GM20000 (cell line): ENCODE measurements at regions not wholly inside any gene's neighbourhood (a gene's known extent, or its start where the extent isn't known, plus 50 kb on each side); places are given as distances from the start of the nearest gene placed in this dataset.
A peak's percentile ranks its signal among the peaks of the same experiment; 100 is the strongest.

Source experiments
- DNase-seq: peaks from one replicate; pipeline ENCODE4 v3.0.0; 2012; ENCODE audit warnings: low spot score
- TF ChIP-seq, protein P1 (sequence below): IDR thresholded peaks from 2 replicates; pipeline ENCODE4 v1.5.1; 2012; ENCODE audit warnings: mild to moderate bottlenecking, control low read depth; ENCODE audit errors: extremely low read depth, missing control alignments

DNA sequence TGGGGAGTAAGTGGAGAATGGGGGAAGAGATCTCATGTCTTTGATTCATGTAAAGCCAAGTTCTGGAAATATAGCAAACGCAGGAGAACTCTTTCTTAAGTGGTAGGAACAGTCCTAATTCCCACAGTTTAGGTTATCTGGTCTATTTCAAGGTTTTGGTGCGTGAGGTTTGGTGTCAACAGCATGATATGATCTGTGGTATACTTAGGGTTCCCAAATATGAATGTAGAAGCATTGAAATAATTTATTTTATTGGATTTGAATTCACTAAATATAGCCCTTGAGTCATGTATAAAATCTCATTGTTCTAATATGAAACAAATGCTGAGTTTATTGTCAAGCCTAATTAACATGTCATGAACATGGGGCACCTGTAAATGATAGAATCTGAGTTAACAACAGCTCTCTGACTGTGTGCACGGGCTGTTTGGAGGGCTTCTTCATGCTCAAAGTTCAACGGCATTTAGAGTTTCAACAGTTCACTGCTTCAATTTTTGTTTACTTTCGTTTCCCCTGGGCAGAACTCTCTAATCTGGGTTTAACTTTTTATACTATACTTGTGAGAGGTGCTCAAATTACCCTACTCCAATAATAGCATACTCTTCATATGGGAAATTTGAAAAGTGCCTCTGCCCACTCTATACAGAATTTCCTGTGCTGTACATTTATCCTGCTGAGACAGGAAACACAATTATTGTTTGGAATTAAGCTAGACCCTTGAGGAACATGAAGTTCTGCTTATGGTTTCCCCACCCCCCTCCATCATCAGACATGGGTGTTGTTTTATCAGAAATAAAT lies 236.3 kb upstream of the ZNF217 start:
- TF ChIP-seq, protein P1, sequence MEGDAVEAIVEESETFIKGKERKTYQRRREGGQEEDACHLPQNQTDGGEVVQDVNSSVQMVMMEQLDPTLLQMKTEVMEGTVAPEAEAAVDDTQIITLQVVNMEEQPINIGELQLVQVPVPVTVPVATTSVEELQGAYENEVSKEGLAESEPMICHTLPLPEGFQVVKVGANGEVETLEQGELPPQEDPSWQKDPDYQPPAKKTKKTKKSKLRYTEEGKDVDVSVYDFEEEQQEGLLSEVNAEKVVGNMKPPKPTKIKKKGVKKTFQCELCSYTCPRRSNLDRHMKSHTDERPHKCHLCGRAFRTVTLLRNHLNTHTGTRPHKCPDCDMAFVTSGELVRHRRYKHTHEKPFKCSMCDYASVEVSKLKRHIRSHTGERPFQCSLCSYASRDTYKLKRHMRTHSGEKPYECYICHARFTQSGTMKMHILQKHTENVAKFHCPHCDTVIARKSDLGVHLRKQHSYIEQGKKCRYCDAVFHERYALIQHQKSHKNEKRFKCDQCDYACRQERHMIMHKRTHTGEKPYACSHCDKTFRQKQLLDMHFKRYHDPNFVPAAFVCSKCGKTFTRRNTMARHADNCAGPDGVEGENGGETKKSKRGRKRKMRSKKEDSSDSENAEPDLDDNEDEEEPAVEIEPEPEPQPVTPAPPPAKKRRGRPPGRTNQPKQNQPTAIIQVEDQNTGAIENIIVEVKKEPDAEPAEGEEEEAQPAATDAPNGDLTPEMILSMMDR = no peak
- peak; percentile 40 for DNase-seq

DNA sequence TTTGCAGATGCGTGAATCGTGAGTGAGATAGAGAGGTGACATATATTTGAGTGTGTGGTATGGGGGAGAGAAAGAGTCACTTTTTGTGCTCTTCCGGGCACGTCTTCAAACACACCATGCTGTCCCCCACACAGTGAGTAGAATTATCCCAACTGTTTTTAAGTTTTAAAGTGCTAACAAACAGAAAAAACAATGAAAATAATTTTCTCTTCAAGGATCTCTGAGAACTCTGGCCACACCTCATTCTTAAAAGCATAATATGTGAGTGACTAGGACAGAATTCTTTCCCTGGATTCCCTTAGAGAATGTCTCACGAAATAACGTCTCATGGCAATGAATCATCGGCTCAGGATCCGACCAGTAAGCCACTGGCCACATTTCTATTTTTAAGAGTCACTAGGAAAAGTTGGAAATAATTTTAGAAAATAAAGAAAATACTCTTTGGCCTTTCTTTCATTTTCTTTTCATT lies 235.7 kb upstream of the ZNF217 start:
- TF ChIP-seq, protein P1 = no peak
- no peak for DNase-seq

DNA sequence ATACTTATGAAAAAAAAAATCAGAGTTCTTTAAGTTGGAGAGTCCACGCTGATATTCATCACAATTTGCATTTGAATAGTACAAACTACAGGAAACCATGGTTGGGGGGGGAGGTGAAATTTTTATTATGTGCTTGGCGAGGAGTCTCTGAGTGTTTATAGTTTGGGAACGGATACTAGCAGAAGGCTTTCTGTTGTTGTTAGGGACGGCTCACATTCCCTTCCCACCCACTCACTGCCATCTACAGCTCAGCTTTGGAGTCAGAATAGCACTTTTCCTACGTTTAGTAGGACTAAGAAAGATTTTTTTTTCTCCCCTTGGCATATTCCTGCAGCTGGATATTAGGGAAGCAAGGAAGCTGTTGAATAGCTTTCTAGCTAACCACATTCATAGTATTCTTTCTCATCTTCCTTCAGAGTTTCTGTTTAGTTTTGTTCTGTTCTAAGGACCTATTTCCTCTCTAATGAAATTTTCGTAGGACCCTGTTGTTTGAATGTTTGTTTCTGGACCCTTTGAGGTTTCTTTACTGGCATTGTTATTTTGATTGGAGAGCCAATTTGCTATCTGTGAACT lies 235.1 kb upstream of the ZNF217 start:
- no peak for DNase-seq
- TF ChIP-seq, protein P1 = no peak

DNA sequence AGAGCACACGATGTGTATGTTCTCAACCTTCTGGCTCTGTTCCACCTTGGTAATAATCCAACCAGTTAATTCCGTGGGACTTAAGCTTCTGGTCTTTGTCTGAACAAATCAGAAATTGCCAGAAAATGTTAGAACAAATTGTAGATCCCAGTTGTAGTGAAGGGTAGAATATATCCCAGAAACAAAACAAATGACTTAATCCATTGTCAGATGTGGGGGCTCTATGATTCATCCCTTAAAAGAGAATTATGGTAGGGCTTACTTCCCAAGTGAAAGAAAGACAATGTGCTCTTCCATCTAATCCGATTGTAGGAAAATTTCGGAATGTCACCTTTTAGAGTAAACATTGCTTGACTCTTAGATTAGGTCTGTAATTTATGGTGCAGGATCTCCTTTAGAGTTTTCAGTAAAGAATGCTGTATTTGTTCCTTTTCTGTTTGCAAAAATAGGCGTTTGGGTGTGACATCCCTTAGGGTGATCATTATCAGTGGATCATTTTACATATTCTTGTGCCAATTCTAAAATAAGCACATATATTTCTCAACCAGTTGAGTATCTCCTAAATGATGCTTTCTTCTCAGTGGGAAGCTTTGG lies 234.5 kb upstream of the ZNF217 start:
- no peak for DNase-seq
- TF ChIP-seq, protein P1 = no peak

DNA sequence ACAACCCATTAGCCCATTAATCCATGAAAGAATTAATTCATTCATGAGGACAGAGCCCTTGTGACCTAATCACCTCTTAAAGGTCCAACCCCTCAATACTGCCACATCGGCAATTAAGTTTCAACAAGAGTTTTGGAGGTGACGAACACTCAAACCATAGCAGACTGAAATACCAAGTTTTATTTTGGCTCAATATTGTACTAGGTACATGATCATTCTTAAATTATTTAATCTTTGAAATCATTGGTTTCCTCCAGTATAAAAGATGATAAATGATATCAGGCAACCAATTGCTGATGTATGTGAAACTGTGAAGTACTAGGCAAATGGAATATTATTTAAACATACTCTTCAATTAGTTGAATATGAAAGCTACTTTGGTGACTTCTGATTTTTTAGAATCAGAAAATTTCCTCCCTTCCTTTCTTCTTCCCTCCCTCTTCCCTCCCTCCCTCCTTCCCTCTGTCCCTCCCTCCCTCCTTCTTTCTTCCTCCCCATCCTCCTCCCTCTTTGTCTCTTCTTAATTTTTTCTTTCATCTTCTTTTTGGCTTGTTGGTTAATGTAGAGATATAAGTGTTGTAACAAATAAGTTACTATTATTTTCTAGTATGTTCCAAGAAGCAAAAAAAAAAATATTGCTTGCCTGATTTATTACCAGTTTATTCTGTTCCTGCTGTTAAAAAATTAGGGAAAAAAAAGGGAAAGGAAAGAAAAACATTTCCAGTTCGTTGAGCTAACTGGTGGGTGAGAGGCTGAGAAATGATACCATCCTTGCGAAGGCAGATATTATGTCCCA lies 233.9 kb upstream of the ZNF217 start:
- no peak for DNase-seq

DNA sequence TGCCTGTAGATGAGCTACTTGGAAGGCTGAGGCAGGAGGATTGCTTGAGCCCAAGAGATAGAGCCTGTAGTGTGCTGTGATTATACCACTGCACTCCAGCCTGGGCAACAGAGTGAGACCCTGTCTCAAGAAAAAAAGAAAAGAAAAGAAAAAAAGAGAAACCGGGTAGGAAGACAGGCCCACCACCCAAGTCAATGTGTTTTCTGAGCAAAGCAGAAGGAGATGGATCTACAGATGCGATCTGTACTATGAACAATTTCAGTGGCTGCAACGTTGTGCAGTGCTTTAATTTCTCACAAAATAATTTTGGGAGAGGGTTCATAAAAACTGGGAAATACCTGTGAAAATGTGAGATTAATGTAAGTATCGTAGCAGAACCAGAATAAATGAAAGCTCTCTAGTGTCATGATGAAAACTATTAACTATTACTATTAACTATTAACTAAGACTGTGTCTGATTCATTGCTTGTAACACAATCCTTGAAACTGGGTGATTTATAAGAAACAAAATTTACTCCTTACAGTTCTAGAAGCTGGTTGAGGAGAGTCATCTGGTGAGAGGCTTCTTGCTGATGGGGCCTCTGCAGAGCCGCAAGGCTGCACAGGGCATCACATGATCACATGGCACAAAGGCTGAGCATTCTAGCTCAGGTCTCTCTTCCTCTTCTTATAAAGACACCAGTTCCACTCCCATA lies 233.1 kb upstream of the ZNF217 start:
- TF ChIP-seq, protein P1 = no peak
- no peak for DNase-seq

More for the DNA sequence above, 233.9 kb upstream of the ZNF217 start:
- TF ChIP-seq, protein P1 = no peak
